ENCODE measurements at regions not wholly inside any gene's neighbourhood (a gene's known extent, or its start where the extent isn't known, plus 50 kb on each side); places are given as distances from the start of the nearest gene placed in this dataset.

- ChIA-PET POLR2A (no interaction called here), CTCF (no interaction called here)
- Histone ChIP-seq H3K27me3 (replicated peaks in 2 of 5; ENCODE audit: control insufficient read depth in 4 of 5, insufficient read depth in 5 of 5, low read length in 4 of 5) (peaks cover 0 to 2% (median 0%) of the 10 kb centered on the region in 5 experiments), H3K4me1 (ENCODE audit: control extremely low read depth in 1 of 4, control insufficient read depth in 4 of 4, insufficient read depth in 4 of 4, low read length in 3 of 4) (no peaks in the 10 kb centered on the region), H3K27ac (ENCODE audit: insufficient read depth in 1 of 2, low read depth in 1 of 2, low read length in 2 of 2, poor library complexity in 1 of 2, severe bottlenecking in 2 of 2) (no peak overlapping the region), H3K9me3 (ENCODE audit: control extremely low read depth in 1 of 5, control insufficient read depth in 4 of 5, insufficient read depth in 2 of 5, low read depth in 1 of 5, low read length in 4 of 5) (peaks cover 1 to 6% (median 5%) of the 10 kb centered on the region in 5 experiments), H3K36me3 (ENCODE audit: control insufficient read depth in 4 of 4, insufficient read depth in 4 of 4, low read length in 3 of 4) (no peaks in the 10 kb centered on the region), H3K4me3 (ENCODE audit: control insufficient read depth in 1 of 7, extremely low read depth in 1 of 7, insufficient read depth in 4 of 7, low read depth in 2 of 7, low read length in 6 of 7) (no peak overlapping the region)
- no peak for DNase-seq
- WGBS (ENCODE audit: insufficient coverage): no CpG with 5 or more reads among the region's 2 CpGs
Measured at GRCh38 chr11:30174265-30175020, 56.4 kb upstream of the FSHB start.
